Prostate gland (tissue), 2 donors: ENCODE measurements at regions not wholly inside any gene's neighbourhood (a gene's known extent, or its start where the extent isn't known, plus 50 kb on each side); places are given as distances from the start of the nearest gene placed in this dataset.

ENCODE experiments used
- DNase-seq: peaks from one replicate; pipeline ENCODE4 v3.0.0-alpha.2; 2019; ENCODE audit warnings: low spot score
- H3K27ac ChIP-seq, 2 donors: fragments of 200-600 bp; sonication (generic); 2 replicates each; pipeline ENCODE4 v1.5.1; 2017 to 2019
- H3K27me3 ChIP-seq: fragments of 200-600 bp; sonication (generic); replicated peaks from 2 replicates; pipeline ENCODE4 v1.5.1; 2019; ENCODE audit not compliant: insufficient read depth
- H3K36me3 ChIP-seq, 2 donors: fragments of 200-600 bp; sonication (generic); 1 replicate in 1 of 2; 2 replicates in 1 of 2; pipeline versions ENCODE4 v1.5.1 to v1.8.1; 2017 to 2019
- H3K4me1 ChIP-seq: fragments of 200-600 bp; sonication (generic); replicated peaks from 2 replicates; pipeline ENCODE4 v1.5.1; 2019
- H3K4me3 ChIP-seq, 2 donors: fragments of 200-600 bp; sonication (generic); 2 replicates each; pipeline ENCODE4 v1.5.1; 2017 to 2019
- H3K9me3 ChIP-seq: fragments of 200-600 bp; sonication (generic); 2 replicates; pipeline ENCODE4 v1.5.1; 2017
- CTCF ChIP-seq, 4 experiments: fragments of 200-600 bp in 2 of 4; fragments of 450-650 bp in 2 of 4; sonication (generic) in 2 of 4; IDR thresholded peaks; 1 replicate in 3 of 4; 2 replicates in 1 of 4; pipeline ENCODE4 v1.5.1; 2016 to 2019; ENCODE audit warnings: antibody characterized with exemption in 4 of 4, mild to moderate bottlenecking in 2 of 4, moderate library complexity in 2 of 4
- POLR2A ChIP-seq: fragments of 450-650 bp; IDR thresholded peaks from one replicate; pipeline ENCODE4 v1.6.1; 2016; ENCODE audit warnings: antibody characterized with exemption, mild to moderate bottlenecking
- POLR2AphosphoS5 ChIP-seq: sonication (generic); formaldehyde crosslinking; IDR thresholded peaks from one replicate; pipeline ENCODE4 v1.6.1; 2017; ENCODE audit warnings: antibody characterized with exemption
- WGBS: methylation state at CpG from one replicate; pipeline ENCODE4 v1.1.5; 2018; 5-methylcytosine and 5-hydroxymethylcytosine counted together
- intact Hi-C: fragments of 100-400 bp; cut with DNase I; formaldehyde crosslinking; loops from one replicate; pipeline ENCODE4 v1.14.2; 2022

- no peak overlapping the region for H3K27ac ChIP-seq
- no peak for TF ChIP-seq POLR2AphosphoS5
- no peak for TF ChIP-seq CTCF (IDR thresholded peaks at IDR 0.05)
- TF ChIP-seq POLR2A = no peak
Measured at GRCh38 chr15:46408312-46408711, 773.5 kb downstream of the SQOR start.

DNA sequence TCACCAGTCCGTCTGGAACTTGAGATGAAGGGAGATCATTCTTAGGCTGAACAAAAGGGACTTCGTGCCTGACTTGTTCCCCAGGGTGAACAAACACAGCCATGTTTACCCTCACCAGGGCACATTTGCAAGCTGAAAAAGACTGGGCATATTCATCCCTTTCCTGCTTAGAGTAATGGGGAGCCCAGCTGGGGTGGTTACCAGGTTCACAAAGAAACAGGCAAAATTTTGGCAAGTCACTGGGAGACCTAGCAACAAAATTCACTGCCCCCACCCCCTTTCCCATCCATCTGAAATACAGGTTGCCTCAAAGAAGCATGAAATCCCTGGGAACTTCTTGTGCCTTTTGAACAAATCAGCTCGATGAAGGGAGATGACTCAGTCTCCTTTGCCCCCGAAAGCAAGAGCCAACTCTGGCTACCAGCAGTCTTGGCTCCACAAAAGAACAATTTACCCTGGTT lies 775.0 kb downstream of the SQOR start:
- no peaks in the 10 kb centered on the region for H3K9me3 ChIP-seq
- intact Hi-C loops = no loop called here
- TF ChIP-seq POLR2AphosphoS5 (no peak), CTCF (IDR thresholded peaks at IDR 0.05) (no peak), POLR2A (no peak)
- H3K27me3 ChIP-seq = no peaks in the 10 kb centered on the region
- WGBS = 50% methylated on average over 4 of the region's 4 CpGs
- no peak for DNase-seq
- no peaks in the 10 kb centered on the region for H3K36me3 ChIP-seq
- H3K4me1 ChIP-seq = no peaks in the 10 kb centered on the region
- no peak overlapping the region for H3K4me3 ChIP-seq
- H3K27ac ChIP-seq = no peak overlapping the region

More at GRCh38 chr15:46408312-46408711, 773.5 kb downstream of the SQOR start:
- Histone ChIP-seq H3K4me3 (no peak overlapping the region), H3K27me3 (no peaks in the 10 kb centered on the region), H3K9me3 (no peaks in the 10 kb centered on the region), H3K36me3 (no peaks in the 10 kb centered on the region), H3K4me1 (no peaks in the 10 kb centered on the region)
- no peak for DNase-seq
- intact Hi-C loops = no loop called here
- 50% methylated on average over 2 of the region's 2 CpGs for WGBS

- WGBS = 39% methylated on average over 2 of the region's 2 CpGs
- Histone ChIP-seq H3K36me3 (no peaks in the 10 kb centered on the region), H3K27me3 (no peaks in the 10 kb centered on the region), H3K9me3 (no peaks in the 10 kb centered on the region), H3K27ac (no peak overlapping the region), H3K4me1 (no peaks in the 10 kb centered on the region), H3K4me3 (no peak overlapping the region)
- no peak for TF ChIP-seq CTCF (IDR thresholded peaks at IDR 0.05)
- intact Hi-C loops = no loop called here
- DNase-seq = no peak
Measured at GRCh38 chr15:46410705-46411104, 775.9 kb downstream of the SQOR start.

GRCh38 chr15:46411900-46412299 lies 777.1 kb downstream of the SQOR start:
- 90% methylated on average over 2 of the region's 2 CpGs for WGBS
- no peak overlapping the region for H3K27ac ChIP-seq
- no peaks in the 10 kb centered on the region for H3K9me3 ChIP-seq
- H3K4me3 ChIP-seq = no peak overlapping the region
- H3K36me3 ChIP-seq = no peaks in the 10 kb centered on the region
- no peak for DNase-seq
- H3K4me1 ChIP-seq = no peaks in the 10 kb centered on the region
- intact Hi-C loops = no loop called here
- TF ChIP-seq POLR2AphosphoS5 = no peak
- TF ChIP-seq CTCF (IDR thresholded peaks at IDR 0.05) = no peak
- TF ChIP-seq POLR2A = no peak
- H3K27me3 ChIP-seq = no peaks in the 10 kb centered on the region

DNA sequence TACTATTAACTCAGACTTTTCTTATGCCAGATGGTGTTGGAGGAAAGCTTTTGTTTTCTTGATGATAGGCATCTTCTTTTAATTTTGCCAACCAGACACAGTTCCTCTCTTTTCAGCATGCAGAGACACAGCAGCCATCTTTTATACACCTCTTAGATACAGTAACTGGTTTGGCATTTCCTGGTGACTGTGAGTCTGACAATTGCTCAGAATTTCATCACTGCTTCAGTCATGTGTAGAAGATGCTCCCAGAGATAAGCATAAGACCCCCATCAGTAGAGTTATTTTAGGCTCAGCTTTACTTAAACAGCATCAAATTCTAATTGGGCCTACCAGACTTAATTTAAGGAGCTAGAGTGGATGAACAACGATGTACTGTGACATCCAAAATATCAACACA lies 779.0 kb downstream of the SQOR start:
- TF ChIP-seq CTCF (IDR thresholded peaks at IDR 0.05) (no peak), POLR2AphosphoS5 (no peak), POLR2A (no peak)
- no peaks in the 10 kb centered on the region for H3K9me3 ChIP-seq
- WGBS = 100% methylated on average over 1 of the region's 1 CpG
- no peak overlapping the region for H3K4me3 ChIP-seq
- no peaks in the 10 kb centered on the region for H3K27me3 ChIP-seq
- no peaks in the 10 kb centered on the region for H3K4me1 ChIP-seq
- intact Hi-C loops = no loop called here
- H3K27ac ChIP-seq = no peak overlapping the region
- no peaks in the 10 kb centered on the region for H3K36me3 ChIP-seq
- DNase-seq = no peak
